ENCODE measurements at regions not wholly inside any gene's neighbourhood (a gene's known extent, or its start where the extent isn't known, plus 50 kb on each side); places are given as distances from the start of the nearest gene placed in this dataset.

DNA sequence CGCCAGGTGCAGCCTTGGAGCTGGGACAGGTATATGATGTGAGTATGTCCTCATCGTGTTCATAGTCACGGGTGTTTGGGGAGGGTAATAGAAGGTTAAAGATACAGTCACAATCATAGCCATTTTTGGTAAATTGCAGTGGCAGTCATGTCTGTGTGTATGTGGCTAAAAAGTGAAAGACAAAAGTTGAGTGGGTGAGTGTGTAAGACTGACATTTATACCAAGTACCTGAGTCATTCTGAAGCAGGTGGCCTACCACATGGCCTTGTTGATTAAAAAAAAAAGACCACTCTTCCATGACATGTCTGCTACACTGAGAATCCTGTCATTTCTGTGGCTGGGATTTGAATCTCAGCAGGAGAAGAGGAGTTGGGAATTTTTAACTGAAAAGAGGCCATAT is 181.9 kb downstream of the SCP2D1 start (continued):
- TF ChIP-seq, protein P1, sequence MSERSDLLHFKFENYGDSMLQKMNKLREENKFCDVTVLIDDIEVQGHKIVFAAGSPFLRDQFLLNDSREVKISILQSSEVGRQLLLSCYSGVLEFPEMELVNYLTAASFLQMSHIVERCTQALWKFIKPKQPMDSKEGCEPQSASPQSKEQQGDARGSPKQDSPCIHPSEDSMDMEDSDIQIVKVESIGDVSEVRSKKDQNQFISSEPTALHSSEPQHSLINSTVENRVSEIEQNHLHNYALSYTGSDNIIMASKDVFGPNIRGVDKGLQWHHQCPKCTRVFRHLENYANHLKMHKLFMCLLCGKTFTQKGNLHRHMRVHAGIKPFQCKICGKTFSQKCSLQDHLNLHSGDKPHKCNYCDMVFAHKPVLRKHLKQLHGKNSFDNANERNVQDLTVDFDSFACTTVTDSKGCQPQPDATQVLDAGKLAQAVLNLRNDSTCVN (CRISPR knock-in tag; IDR thresholded peaks at IDR 0.05): no peak

- no peak overlapping the region for H3K27ac ChIP-seq (ENCODE audit: extremely low read depth, low read depth, low read length)
- no peaks in the 10 kb centered on the region for H3K79me2 ChIP-seq (ENCODE audit: control insufficient read depth, insufficient read depth, low read length)
- no peak overlapping the region for H2AFZ ChIP-seq (ENCODE audit: low read depth, low read length)
- H3K4me1 ChIP-seq (replicated peaks in 1 of 2; ENCODE audit: control insufficient read depth in 2 of 2, insufficient read depth in 2 of 2, low read length in 2 of 2): no peaks in the 10 kb centered on the region
- H3K36me3 ChIP-seq (ENCODE audit: control insufficient read depth, insufficient read depth, low read length): no peaks in the 10 kb centered on the region
- no peak overlapping the region for H3K9ac ChIP-seq (ENCODE audit: insufficient read depth in 1 of 2, low read depth in 2 of 2, low read length in 2 of 2)
- H3K27me3 ChIP-seq (ENCODE audit: control insufficient read depth in 2 of 2, insufficient read depth in 2 of 2, low read length in 2 of 2): no peaks in the 10 kb centered on the region
- H4K20me1 ChIP-seq (replicated peaks; ENCODE audit: control insufficient read depth, insufficient read depth, low read length): no peaks in the 10 kb centered on the region
- no TSS peak for BruUV-seq (replicated peaks)
- in situ Hi-C loops (cut with MboI) (no loop called here), intact Hi-C loops (cut with micrococcal nuclease) (no loop called here)
- DNase-seq (ENCODE audit: extremely low read depth in 1 of 4, low spot score in 3 of 4) (no peak), ATAC-seq (no peak), FAIRE-seq (no peak)
- no peaks in the 10 kb centered on the region for H3K9me1 ChIP-seq (ENCODE audit: control insufficient read depth, insufficient read depth, low read length)
- WGBS (ENCODE audit: insufficient coverage, low coverage, missing lambda C conversion rate): 0% methylated on average over 7 of the region's 7 CpGs
- H3K4me2 ChIP-seq (ENCODE audit: insufficient read depth, low read length): no peak overlapping the region
- ChIA-PET POLR2A (interaction anchor here (1.4 kb wide), 1 partner anchor 15 kb away, joined by 4 read pairs; no protein-coding TSS in a partner anchor), CTCF (ENCODE audit: low intra/inter-chr PET ratio) (no interaction called here)
- H3K9me3 ChIP-seq (replicated peaks; ENCODE audit: control insufficient read depth, insufficient read depth, low read depth, low read length): no peaks in the 10 kb centered on the region
- H3K4me3 ChIP-seq: no peak overlapping the region
- TF ChIP-seq SRSF3 (IDR thresholded peaks at IDR 0.05; ENCODE audit: insufficient read depth, low read length) (no peak), RNF2 (IDR thresholded peaks at IDR 0.05) (no peak), GTF2E2 (tag; IDR thresholded peaks at IDR 0.05) (no peak), ZFP30 (CRISPR knock-in tag; IDR thresholded peaks at IDR 0.05; ENCODE audit: borderline replicate concordance) (no peak), PHTF2 (CRISPR knock-in tag; IDR thresholded peaks at IDR 0.05) (no peak), MAX (CRISPR knock-in tag; IDR thresholded peaks at IDR 0.05) (no peak), ETV5 (CRISPR knock-in tag; IDR thresholded peaks at IDR 0.05; ENCODE audit: low read depth) (no peak), ZNF431 (CRISPR knock-in tag; IDR thresholded peaks at IDR 0.05) (no peak), SUPT5H (IDR thresholded peaks at IDR 0.05) (no peak), SP2 (IDR thresholded peaks at IDR 0.05; ENCODE audit: extremely low read depth, low read depth, low read length, poor library complexity, severe bottlenecking) (no peak), NFYB (IDR thresholded peaks at IDR 0.05; ENCODE audit: extremely low read depth, insufficient read length) (no peak), ZNF12 (CRISPR knock-in tag; IDR thresholded peaks at IDR 0.05) (no peak), SMAD4 (CRISPR knock-in tag; conservative IDR thresholded peaks at IDR 0.05) (no peak), FOXP4 (CRISPR knock-in tag; IDR thresholded peaks at IDR 0.05; ENCODE audit: borderline replicate concordance) (no peak)
- TF ChIP-seq, protein P2, sequence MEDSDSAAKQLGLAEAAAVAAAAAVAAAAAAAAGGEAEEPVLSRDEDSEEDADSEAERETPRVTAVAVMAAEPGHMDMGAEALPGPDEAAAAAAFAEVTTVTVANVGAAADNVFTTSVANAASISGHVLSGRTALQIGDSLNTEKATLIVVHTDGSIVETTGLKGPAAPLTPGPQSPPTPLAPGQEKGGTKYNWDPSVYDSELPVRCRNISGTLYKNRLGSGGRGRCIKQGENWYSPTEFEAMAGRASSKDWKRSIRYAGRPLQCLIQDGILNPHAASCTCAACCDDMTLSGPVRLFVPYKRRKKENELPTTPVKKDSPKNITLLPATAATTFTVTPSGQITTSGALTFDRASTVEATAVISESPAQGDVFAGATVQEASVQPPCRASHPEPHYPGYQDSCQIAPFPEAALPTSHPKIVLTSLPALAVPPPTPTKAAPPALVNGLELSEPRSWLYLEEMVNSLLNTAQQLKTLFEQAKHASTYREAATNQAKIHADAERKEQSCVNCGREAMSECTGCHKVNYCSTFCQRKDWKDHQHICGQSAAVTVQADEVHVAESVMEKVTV (CRISPR knock-in tag; IDR thresholded peaks at IDR 0.05): no peak
- TF ChIP-seq, protein P3, sequence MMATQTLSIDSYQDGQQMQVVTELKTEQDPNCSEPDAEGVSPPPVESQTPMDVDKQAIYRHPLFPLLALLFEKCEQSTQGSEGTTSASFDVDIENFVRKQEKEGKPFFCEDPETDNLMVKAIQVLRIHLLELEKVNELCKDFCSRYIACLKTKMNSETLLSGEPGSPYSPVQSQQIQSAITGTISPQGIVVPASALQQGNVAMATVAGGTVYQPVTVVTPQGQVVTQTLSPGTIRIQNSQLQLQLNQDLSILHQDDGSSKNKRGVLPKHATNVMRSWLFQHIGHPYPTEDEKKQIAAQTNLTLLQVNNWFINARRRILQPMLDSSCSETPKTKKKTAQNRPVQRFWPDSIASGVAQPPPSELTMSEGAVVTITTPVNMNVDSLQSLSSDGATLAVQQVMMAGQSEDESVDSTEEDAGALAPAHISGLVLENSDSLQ (IDR thresholded peaks at IDR 0.05): no peak
Measured at GRCh38 chr20:18999086-18999485, 185.5 kb downstream of the SCP2D1 start.
